ENCODE measurements at regions not wholly inside any gene's neighbourhood (a gene's known extent, or its start where the extent isn't known, plus 50 kb on each side); places are given as distances from the start of the nearest gene placed in this dataset.

GRCh38 chr1:38134294-38134755 lies 87.7 kb upstream of the POU3F1 start:
- no peak for DNase-seq (ENCODE audit: low spot score)

- no peak for DNase-seq (ENCODE audit: low spot score)
These were observed 87.2 kb upstream of the POU3F1 start for GRCh38 chr1:38133756-38134155.

- no peak for DNase-seq (ENCODE audit: low spot score)
These were observed 86.7 kb upstream of the POU3F1 start for GRCh38 chr1:38133304-38133703.

GRCh38 chr1:38132681-38133080 lies 86.1 kb upstream of the POU3F1 start:
- no peak for DNase-seq (ENCODE audit: low spot score)

GRCh38 chr1:38131024-38131585 lies 84.5 kb upstream of the POU3F1 start:
- no peak for DNase-seq (ENCODE audit: low spot score)

- DNase-seq (ENCODE audit: low spot score): no peak
These were observed 83.4 kb upstream of the POU3F1 start for GRCh38 chr1:38129971-38130370.

- no peak for DNase-seq (ENCODE audit: low spot score)
These were observed 82.9 kb upstream of the POU3F1 start for GRCh38 chr1:38129473-38129872.

- no peak for DNase-seq (ENCODE audit: low spot score)
These were observed 82.4 kb upstream of the POU3F1 start for GRCh38 chr1:38128926-38129453.

GRCh38 chr1:38128511-38128910 lies 81.9 kb upstream of the POU3F1 start:
- no peak for DNase-seq (ENCODE audit: low spot score)

GRCh38 chr1:38127428-38127827 lies 80.8 kb upstream of the POU3F1 start:
- DNase-seq (ENCODE audit: low spot score): no peak

- no peak for DNase-seq (ENCODE audit: low spot score)
These were observed 80.4 kb upstream of the POU3F1 start for GRCh38 chr1:38126970-38127369.

GRCh38 chr1:38125837-38126520 lies 79.4 kb upstream of the POU3F1 start:
- DNase-seq (ENCODE audit: low spot score): no peak

- no peak for DNase-seq (ENCODE audit: low spot score)
These were observed 78.4 kb upstream of the POU3F1 start for GRCh38 chr1:38125016-38125415.

GRCh38 chr1:38123356-38124135 lies 77.0 kb upstream of the POU3F1 start:
- DNase-seq (ENCODE audit: low spot score): no peak

- DNase-seq (ENCODE audit: low spot score): no peak
These were observed 74.7 kb upstream of the POU3F1 start for GRCh38 chr1:38121231-38121680.

GRCh38 chr1:38120552-38121230 lies 74.1 kb upstream of the POU3F1 start:
- no peak for DNase-seq (ENCODE audit: low spot score)

- no peak for DNase-seq (ENCODE audit: low spot score)
These were observed 72.4 kb upstream of the POU3F1 start for GRCh38 chr1:38118976-38119375.

GRCh38 chr1:38117444-38117887 lies 70.9 kb upstream of the POU3F1 start:
- no peak for DNase-seq (ENCODE audit: low spot score)

GRCh38 chr1:38115682-38116202 lies 69.1 kb upstream of the POU3F1 start:
- DNase-seq (ENCODE audit: low spot score): no peak

GRCh38 chr1:38115226-38115625 lies 68.6 kb upstream of the POU3F1 start:
- no peak for DNase-seq (ENCODE audit: low spot score)

- DNase-seq (ENCODE audit: low spot score): no peak
These were observed 67.8 kb upstream of the POU3F1 start for GRCh38 chr1:38114241-38115026.

Measured in CD4-positive, alpha-beta T cell treated with Interleukin-6 at 100 ng/mL for 8 hours (primary cell).